IMR-90 (cell line): ENCODE measurements at regions not wholly inside any gene's neighbourhood (a gene's known extent, or its start where the extent isn't known, plus 50 kb on each side); places are given as distances from the start of the nearest gene placed in this dataset.

Source experiments
- ATAC-seq: fragments of 200-7000 bp; cut with Tn5 transposase; 2 replicates; pipeline ENCODE4 v1.9.1; 2020; ENCODE audit warnings: low read depth, mild to moderate bottlenecking, moderate library complexity
- BruUV-seq: library from RNA; stranded (reverse); fragments of 400-500 nt; replicated peaks from 2 replicates; lab custom pipeline; 2021; lab: Mats Ljungman, UMichigan
- CTCF ChIA-PET: fragments of 300-600 bp; formaldehyde crosslinking; extraction: SDS; loops from one replicate; lab custom pipeline; 2021; ENCODE audit warnings: antibody characterized with exemption; lab: Yijun Ruan, JAX
- POLR2A ChIA-PET: fragments of 300-600 bp; sonication (Branson Sonifier 250); formaldehyde crosslinking; loops from one replicate; lab custom pipeline; 2022; ENCODE audit warnings: antibody characterized with exemption; ENCODE audit not compliant: unreplicated experiment; lab: Charles Lee
- DNase-seq: peaks from one replicate; pipeline ENCODE4 v3.0.0; 2013
- H2AFZ ChIP-seq: replicated peaks from 2 replicates; pipeline ENCODE3; 2013; ENCODE audit warnings: low read length, mild to moderate bottlenecking; ENCODE audit not compliant: poor library complexity
- H2AK5ac ChIP-seq: 2 replicates; pipeline ENCODE4 v1.6.1; 2013; ENCODE audit warnings: low read depth, low read length, inconsistent platforms
- H2AK9ac ChIP-seq: replicated peaks from 2 replicates; pipeline ENCODE3; 2013; ENCODE audit warnings: mild to moderate bottlenecking, low read depth, low read length, moderate library complexity; ENCODE audit not compliant: poor library complexity
- H2BK120ac ChIP-seq: 2 replicates; pipeline ENCODE4 v1.6.1; 2013; ENCODE audit warnings: low read depth, low read length, inconsistent platforms
- H2BK15ac ChIP-seq: 3 replicates; pipeline ENCODE4 v1.6.1; 2013; ENCODE audit warnings: low read depth, low read length, inconsistent platforms
- H2BK20ac ChIP-seq: 2 replicates; pipeline ENCODE4 v1.6.1; 2013; ENCODE audit warnings: low read depth, mild to moderate bottlenecking, inconsistent platforms, low read length, moderate library complexity
- H2BK5ac ChIP-seq: 2 replicates; pipeline ENCODE4 v1.6.1; 2013; ENCODE audit warnings: mild to moderate bottlenecking, low read depth, low read length, inconsistent platforms; ENCODE audit not compliant: poor library complexity, severe bottlenecking
- H3K14ac ChIP-seq: replicated peaks from 2 replicates; pipeline ENCODE4 v1.6.1; 2013; ENCODE audit warnings: low read depth, low read length, inconsistent platforms
- H3K18ac ChIP-seq: 2 replicates; pipeline ENCODE4 v1.6.1; 2013; ENCODE audit warnings: low read depth, low read length, control low read depth
- H3K23ac ChIP-seq: 2 replicates; pipeline ENCODE4 v1.6.1; 2013; ENCODE audit warnings: low read depth, low read length, inconsistent platforms
- H3K27ac ChIP-seq: 2 replicates; pipeline ENCODE4 v1.5.1; 2013; ENCODE audit warnings: mild to moderate bottlenecking, control low read depth, low read length; ENCODE audit not compliant: insufficient read depth
- H3K27me3 ChIP-seq: 2 replicates; pipeline ENCODE4 v1.6.1; 2013; ENCODE audit warnings: low read length; ENCODE audit not compliant: control insufficient read depth, insufficient read depth
- H3K36me3 ChIP-seq: 2 replicates; pipeline ENCODE4 v1.6.1; 2013; ENCODE audit warnings: low read length, mixed read lengths; ENCODE audit not compliant: control insufficient read depth, insufficient read depth
- H3K4ac ChIP-seq: 2 replicates; pipeline ENCODE4 v1.6.1; 2013; ENCODE audit warnings: low read depth, low read length, inconsistent platforms
- H3K4me1 ChIP-seq: 2 replicates; pipeline ENCODE4 v1.6.1; 2013; ENCODE audit warnings: low read length, mixed read lengths; ENCODE audit not compliant: control insufficient read depth, insufficient read depth
- H3K4me2 ChIP-seq: 2 replicates; pipeline ENCODE4 v1.6.1; 2013; ENCODE audit warnings: low read depth, mild to moderate bottlenecking, control low read depth, low read length, moderate library complexity
- H3K4me3 ChIP-seq: 2 replicates; pipeline ENCODE4 v1.5.1; 2013; ENCODE audit warnings: low read depth, mild to moderate bottlenecking, control low read depth, low read length, moderate library complexity; ENCODE audit not compliant: insufficient read depth
- H3K56ac ChIP-seq: 2 replicates; pipeline ENCODE4 v1.6.1; 2013; ENCODE audit warnings: low read length, inconsistent platforms; ENCODE audit not compliant: insufficient read depth; ENCODE audit errors: extremely low read depth
- H3K79me1 ChIP-seq, 2 experiments: 2 replicates each; pipeline ENCODE4 v1.6.1; 2013; ENCODE audit warnings: low read length in 2 of 2, inconsistent platforms in 1 of 2, low read depth in 1 of 2
- H3K9ac ChIP-seq: 2 replicates; pipeline ENCODE4 v1.6.1; 2013; ENCODE audit warnings: low read depth, low read length, control low read depth
- H3K9me1 ChIP-seq: 2 replicates; pipeline ENCODE4 v1.6.1; 2013; ENCODE audit warnings: low read length, inconsistent platforms; ENCODE audit not compliant: insufficient read depth
- H3K9me3 ChIP-seq: 2 replicates; pipeline ENCODE4 v1.6.1; 2013; ENCODE audit warnings: low read length; ENCODE audit not compliant: control insufficient read depth, insufficient read depth
- H4K20me1 ChIP-seq: 2 replicates; pipeline ENCODE4 v1.6.1; 2013; ENCODE audit warnings: low read length, inconsistent platforms; ENCODE audit not compliant: insufficient read depth
- H4K5ac ChIP-seq: 2 replicates; pipeline ENCODE4 v1.6.1; 2013; ENCODE audit warnings: mild to moderate bottlenecking, low read depth, low read length, control low read depth
- H4K8ac ChIP-seq, 2 experiments: 2 replicates each; pipeline ENCODE4 v1.6.1; 2013; ENCODE audit warnings: low read depth in 2 of 2, low read length in 2 of 2, control low read depth in 1 of 2, inconsistent platforms in 1 of 2
- H4K91ac ChIP-seq: 2 replicates; pipeline ENCODE4 v1.6.1; 2013; ENCODE audit warnings: low read depth, low read length, inconsistent platforms; ENCODE audit not compliant: insufficient read depth
- BHLHE40 ChIP-seq: fragments of 150-350 bp; IDR thresholded peaks from 2 replicates; pipeline ENCODE4 v1.6.1; 2016; ENCODE audit warnings: mild to moderate bottlenecking, low read depth, low read length
- CEBPB ChIP-seq: IDR thresholded peaks from 2 replicates; pipeline ENCODE4 v1.6.1; 2012; ENCODE audit warnings: low read depth, low read length, improper control_type of control experiment
- CHD1 ChIP-seq: IDR thresholded peaks from 2 replicates; pipeline ENCODE4 v1.6.1; 2012; ENCODE audit warnings: low read depth, low read length, improper control_type of control experiment
- ELK1 ChIP-seq: fragments of 150-350 bp; IDR thresholded peaks from 2 replicates; pipeline ENCODE4 v1.6.1; 2016; ENCODE audit warnings: low read depth, mild to moderate bottlenecking, low read length, moderate library complexity, borderline replicate concordance
- FOS ChIP-seq: fragments of 150-350 bp; IDR thresholded peaks from 2 replicates; pipeline ENCODE4 v1.6.1; 2016; ENCODE audit warnings: low read depth, low read length
- MAFK ChIP-seq: IDR thresholded peaks from 2 replicates; pipeline ENCODE4 v1.6.1; 2012; ENCODE audit warnings: low read depth, low read length, improper control_type of control experiment
- MAZ ChIP-seq: IDR thresholded peaks from 2 replicates; pipeline ENCODE4 v1.6.1; 2012; ENCODE audit warnings: low read depth, mild to moderate bottlenecking, low read length, improper control_type of control experiment, moderate library complexity, borderline replicate concordance
- MXI1 ChIP-seq: IDR thresholded peaks from 2 replicates; pipeline ENCODE4 v1.6.1; 2012; ENCODE audit warnings: low read depth, mild to moderate bottlenecking, low read length, moderate library complexity, borderline replicate concordance
- NFE2L2 ChIP-seq: fragments of 150-350 bp; IDR thresholded peaks from 2 replicates; pipeline ENCODE4 v1.6.1; 2016; ENCODE audit warnings: low read depth, mild to moderate bottlenecking, low read length
- POLR2A ChIP-seq: IDR thresholded peaks from 2 replicates; pipeline ENCODE4 v1.6.1; 2012; ENCODE audit warnings: mild to moderate bottlenecking, low read depth, low read length
- RAD21 ChIP-seq: IDR thresholded peaks from 2 replicates; pipeline ENCODE4 v1.6.1; 2012; ENCODE audit warnings: low read length, improper control_type of control experiment
- RCOR1 ChIP-seq: IDR thresholded peaks from 2 replicates; pipeline ENCODE4 v1.6.1; 2012; ENCODE audit warnings: mild to moderate bottlenecking, low read length, improper control_type of control experiment; ENCODE audit not compliant: insufficient replicate concordance
- SMC3 ChIP-seq: fragments of 150-350 bp; IDR thresholded peaks from 2 replicates; pipeline ENCODE4 v1.6.1; 2016; ENCODE audit warnings: low read depth, mild to moderate bottlenecking, antibody characterized with exemption, low read length, moderate library complexity
- USF2 ChIP-seq: fragments of 150-350 bp; IDR thresholded peaks from 2 replicates; pipeline ENCODE4 v1.6.1; 2017; ENCODE audit warnings: mild to moderate bottlenecking, antibody characterized with exemption, low read length, low read depth
- WGBS, 2 experiments: methylation state at CpG; one replicate each; pipeline versions ENCODE4 v1.1.5 to v1.1.7; 2013; ENCODE audit warnings: missing lambda C conversion rate in 2 of 2; ENCODE audit not compliant: insufficient read length in 1 of 2; ENCODE audit errors: extremely low coverage in 2 of 2; 5-methylcytosine and 5-hydroxymethylcytosine counted together
- dilution Hi-C: fragments of 300-500 bp; cut with HindIII; formaldehyde crosslinking; loops from one replicate; pipeline ENCODE4 v1.14.3; 2018; ENCODE audit warnings: low sequenced_read_pairs; ENCODE audit not compliant: unreplicated experiment
- in situ Hi-C: fragments of 300-500 bp; cut with MboI; formaldehyde crosslinking; loops from 3 replicates; pipeline ENCODE4 v1.14.3; 2019; ENCODE audit warnings: low sequenced_read_pairs, inconsistent platforms, mixed read lengths
- intact Hi-C: fragments of 100-400 bp; cut with micrococcal nuclease; formaldehyde crosslinking; loops from 2 replicates; pipeline ENCODE4 v1.10.0; 2022
- TF ChIP-seq, protein P1 (sequence below): conservative IDR thresholded peaks from 2 replicates; pipeline ENCODE4 v1.5.1; 2012; ENCODE audit warnings: mild to moderate bottlenecking, low read depth, low read length, improper control_type of control experiment

GRCh38 chr9:79221084-79221483, 350.7 kb upstream of the TLE4 start:
- H3K9me3 ChIP-seq, result no peaks in the 10 kb centered on the region
- peak overlapping the region; percentile 99 for H2BK5ac ChIP-seq
- no peaks in the 10 kb centered on the region for H3K9me1 ChIP-seq
- peak overlapping the region; percentile 84 for H2BK120ac ChIP-seq
- peak overlapping the region; percentile 62; the same call in 1 of the 2 replicates for H3K23ac ChIP-seq
- WGBS, 2 experiments, result 0% methylated on average over 1 of the region's 1 CpG; no CpG with 5 or more reads in 1 of the 2 experiments
- intact Hi-C loops (no loop called here), dilution Hi-C loops (no loop called here), in situ Hi-C loops (no loop called here)
- H3K27me3 ChIP-seq, result no peaks in the 10 kb centered on the region
- no peaks in the 10 kb centered on the region for H4K20me1 ChIP-seq
- H2AK5ac ChIP-seq, result peak overlapping the region; percentile 74; the same call in 1 of the 2 replicates
- H3K14ac ChIP-seq, result peak overlapping the region; percentile 77; the same call in 1 of the 2 replicates
- H3K36me3 ChIP-seq, result no peaks in the 10 kb centered on the region
- POLR2A ChIA-PET, result no interaction called here
- peak overlapping the region; percentile 45; the same call in 1 of the 2 replicates for H3K56ac ChIP-seq
- H3K9ac ChIP-seq, result no peak overlapping the region
- peak overlapping the region; percentile 66 for H2BK15ac ChIP-seq
- H3K4me2 ChIP-seq, result peak overlapping the region; percentile 47; the same call in 1 of the 2 replicates
- CTCF ChIA-PET, result no interaction called here
- H3K4ac ChIP-seq, result peak overlapping the region; percentile 78; the same call in 1 of the 2 replicates
- ATAC-seq (peak; percentile 80), DNase-seq (peak; percentile 84)
- H3K4me1 ChIP-seq, result no peaks in the 10 kb centered on the region; the same call in 1 of the 2 replicates
- no peak overlapping the region for H2AFZ ChIP-seq
- no TSS peak for BruUV-seq
- H2BK20ac ChIP-seq, result peak overlapping the region; percentile 97; the same call in 1 of the 2 replicates
- H4K5ac ChIP-seq, result peak overlapping the region; percentile 65; the same call in 1 of the 2 replicates
- H2AK9ac ChIP-seq, result no peak overlapping the region
- H3K18ac ChIP-seq, result peak overlapping the region; percentile 86; the same call in 1 of the 2 replicates
- H4K91ac ChIP-seq, result peak overlapping the region; percentile 62
- TF ChIP-seq NFE2L2 (no peak), POLR2A (no peak), MAZ (no peak), MAFK (no peak), USF2 (no peak), MXI1 (no peak), FOS (peak; percentile 84), ELK1 (no peak), RAD21 (peak; percentile 16; the same call in 1 of the 2 replicates), RCOR1 (no peak), CEBPB (peak; percentile 97), CHD1 (no peak), BHLHE40 (peak; percentile 24), SMC3 (no peak)
- TF ChIP-seq, protein P1, sequence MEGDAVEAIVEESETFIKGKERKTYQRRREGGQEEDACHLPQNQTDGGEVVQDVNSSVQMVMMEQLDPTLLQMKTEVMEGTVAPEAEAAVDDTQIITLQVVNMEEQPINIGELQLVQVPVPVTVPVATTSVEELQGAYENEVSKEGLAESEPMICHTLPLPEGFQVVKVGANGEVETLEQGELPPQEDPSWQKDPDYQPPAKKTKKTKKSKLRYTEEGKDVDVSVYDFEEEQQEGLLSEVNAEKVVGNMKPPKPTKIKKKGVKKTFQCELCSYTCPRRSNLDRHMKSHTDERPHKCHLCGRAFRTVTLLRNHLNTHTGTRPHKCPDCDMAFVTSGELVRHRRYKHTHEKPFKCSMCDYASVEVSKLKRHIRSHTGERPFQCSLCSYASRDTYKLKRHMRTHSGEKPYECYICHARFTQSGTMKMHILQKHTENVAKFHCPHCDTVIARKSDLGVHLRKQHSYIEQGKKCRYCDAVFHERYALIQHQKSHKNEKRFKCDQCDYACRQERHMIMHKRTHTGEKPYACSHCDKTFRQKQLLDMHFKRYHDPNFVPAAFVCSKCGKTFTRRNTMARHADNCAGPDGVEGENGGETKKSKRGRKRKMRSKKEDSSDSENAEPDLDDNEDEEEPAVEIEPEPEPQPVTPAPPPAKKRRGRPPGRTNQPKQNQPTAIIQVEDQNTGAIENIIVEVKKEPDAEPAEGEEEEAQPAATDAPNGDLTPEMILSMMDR, result no peak
- no peaks in the 10 kb centered on the region for H3K79me1 ChIP-seq
- H3K27ac ChIP-seq, result no peak overlapping the region
- peak overlapping the region; percentile 21 to 82; a peak in 2 of 4 replicates for H4K8ac ChIP-seq
- H3K4me3 ChIP-seq, result no peak overlapping the region
